AG04449 (cell line): ENCODE measurements at regions not wholly inside any gene's neighbourhood (a gene's known extent, or its start where the extent isn't known, plus 50 kb on each side); places are given as distances from the start of the nearest gene placed in this dataset.

ENCODE experiments used
- CTCF ChIA-PET: fragments of 350-600 bp; formaldehyde crosslinking; extraction: SDS; loops from one replicate; lab custom pipeline; 2021; ENCODE audit warnings: antibody characterized with exemption; lab: Yijun Ruan, JAX
- POLR2A ChIA-PET: fragments of 400-600, 350-600 bp; formaldehyde crosslinking; extraction: SDS; loops from one replicate; lab custom pipeline; 2020; ENCODE audit warnings: antibody characterized with exemption, inconsistent platforms; lab: Yijun Ruan, JAX
- DNase-seq: peaks from one replicate; pipeline ENCODE4 v3.0.0-alpha.2; 2010; ENCODE audit warnings: low read depth, low spot score
- H3K4me3 ChIP-seq: 2 replicates; pipeline ENCODE4 v1.5.1; 2011; ENCODE audit warnings: low read depth, mild to moderate bottlenecking, control low read depth, low read length
- TF ChIP-seq, protein P1 (sequence below): IDR thresholded peaks from one replicate; pipeline ENCODE4 v1.5.1; 2011; ENCODE audit warnings: mild to moderate bottlenecking, moderate library complexity, low read length, control low read depth, inconsistent platforms; ENCODE audit not compliant: insufficient read depth; ENCODE audit errors: missing control alignments

DNA sequence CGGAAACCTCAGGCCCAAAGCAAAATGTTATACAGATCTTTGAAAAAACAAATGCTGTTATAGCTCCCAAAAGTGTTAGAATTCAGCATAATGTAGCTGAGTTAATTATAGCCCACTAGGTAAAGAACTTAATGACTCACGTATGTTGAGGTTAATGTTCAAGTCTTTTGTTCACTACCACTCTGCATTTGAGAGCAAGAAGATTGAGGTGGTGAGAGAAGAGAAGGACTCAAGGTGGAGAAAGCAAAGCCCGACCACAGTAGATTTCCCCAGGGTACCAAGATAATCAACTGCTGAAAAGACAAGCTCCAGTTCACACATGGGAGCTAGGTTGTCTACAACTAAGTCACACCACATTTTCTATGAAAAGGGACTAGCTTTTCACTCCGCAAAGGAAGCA is 480.2 kb downstream of the DTHD1 start:
- DNase-seq = no peak
- POLR2A ChIA-PET = no interaction called here
- CTCF ChIA-PET = no interaction called here
- TF ChIP-seq, protein P1, sequence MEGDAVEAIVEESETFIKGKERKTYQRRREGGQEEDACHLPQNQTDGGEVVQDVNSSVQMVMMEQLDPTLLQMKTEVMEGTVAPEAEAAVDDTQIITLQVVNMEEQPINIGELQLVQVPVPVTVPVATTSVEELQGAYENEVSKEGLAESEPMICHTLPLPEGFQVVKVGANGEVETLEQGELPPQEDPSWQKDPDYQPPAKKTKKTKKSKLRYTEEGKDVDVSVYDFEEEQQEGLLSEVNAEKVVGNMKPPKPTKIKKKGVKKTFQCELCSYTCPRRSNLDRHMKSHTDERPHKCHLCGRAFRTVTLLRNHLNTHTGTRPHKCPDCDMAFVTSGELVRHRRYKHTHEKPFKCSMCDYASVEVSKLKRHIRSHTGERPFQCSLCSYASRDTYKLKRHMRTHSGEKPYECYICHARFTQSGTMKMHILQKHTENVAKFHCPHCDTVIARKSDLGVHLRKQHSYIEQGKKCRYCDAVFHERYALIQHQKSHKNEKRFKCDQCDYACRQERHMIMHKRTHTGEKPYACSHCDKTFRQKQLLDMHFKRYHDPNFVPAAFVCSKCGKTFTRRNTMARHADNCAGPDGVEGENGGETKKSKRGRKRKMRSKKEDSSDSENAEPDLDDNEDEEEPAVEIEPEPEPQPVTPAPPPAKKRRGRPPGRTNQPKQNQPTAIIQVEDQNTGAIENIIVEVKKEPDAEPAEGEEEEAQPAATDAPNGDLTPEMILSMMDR = no peak
- H3K4me3 ChIP-seq = no peak overlapping the region

DNA sequence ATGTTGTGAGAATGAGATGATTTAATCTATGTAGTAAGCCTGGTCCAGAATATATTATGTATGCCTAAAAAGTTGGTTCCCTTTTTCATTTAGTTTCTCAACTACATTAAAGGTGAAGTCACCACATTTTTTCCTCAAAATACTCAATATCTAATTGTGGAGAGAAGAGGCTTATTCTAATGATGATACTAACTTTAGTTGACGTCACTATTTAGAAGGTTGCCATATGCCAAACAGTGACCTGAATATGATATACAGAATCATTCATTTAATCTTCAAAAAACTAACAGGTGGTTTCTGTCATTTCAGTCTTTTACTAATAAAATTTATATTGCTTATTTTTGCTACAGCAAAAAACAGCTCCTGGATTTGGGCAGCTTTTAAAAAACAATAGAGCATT is 480.7 kb upstream of the NWD2 start:
- CTCF ChIA-PET = no interaction called here
- DNase-seq = no peak
- POLR2A ChIA-PET = no interaction called here
- TF ChIP-seq, protein P1 = no peak
- no peak overlapping the region for H3K4me3 ChIP-seq

DNA sequence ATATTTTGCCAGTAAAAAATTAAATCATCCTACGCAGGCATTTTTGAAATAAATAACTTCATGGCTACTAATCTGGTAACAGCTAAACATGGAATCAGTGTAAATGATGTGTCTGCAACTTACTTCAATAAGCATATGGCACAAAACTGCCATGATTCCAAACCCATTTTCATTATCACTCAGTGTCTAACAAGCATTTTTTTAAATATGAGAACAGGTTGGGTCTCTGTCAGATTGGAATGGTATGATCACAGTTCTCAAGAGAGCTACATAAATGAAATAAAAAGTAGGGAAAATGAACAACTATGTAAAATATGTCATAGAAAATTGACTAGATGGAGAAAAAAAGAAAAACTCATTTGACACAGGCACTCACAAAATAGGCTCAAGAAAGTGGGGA is 476.9 kb upstream of the NWD2 start:
- ChIA-PET POLR2A (no interaction called here), CTCF (no interaction called here)
- no peak for DNase-seq
- H3K4me3 ChIP-seq = no peak overlapping the region
- TF ChIP-seq, protein P1 = no peak

DNA sequence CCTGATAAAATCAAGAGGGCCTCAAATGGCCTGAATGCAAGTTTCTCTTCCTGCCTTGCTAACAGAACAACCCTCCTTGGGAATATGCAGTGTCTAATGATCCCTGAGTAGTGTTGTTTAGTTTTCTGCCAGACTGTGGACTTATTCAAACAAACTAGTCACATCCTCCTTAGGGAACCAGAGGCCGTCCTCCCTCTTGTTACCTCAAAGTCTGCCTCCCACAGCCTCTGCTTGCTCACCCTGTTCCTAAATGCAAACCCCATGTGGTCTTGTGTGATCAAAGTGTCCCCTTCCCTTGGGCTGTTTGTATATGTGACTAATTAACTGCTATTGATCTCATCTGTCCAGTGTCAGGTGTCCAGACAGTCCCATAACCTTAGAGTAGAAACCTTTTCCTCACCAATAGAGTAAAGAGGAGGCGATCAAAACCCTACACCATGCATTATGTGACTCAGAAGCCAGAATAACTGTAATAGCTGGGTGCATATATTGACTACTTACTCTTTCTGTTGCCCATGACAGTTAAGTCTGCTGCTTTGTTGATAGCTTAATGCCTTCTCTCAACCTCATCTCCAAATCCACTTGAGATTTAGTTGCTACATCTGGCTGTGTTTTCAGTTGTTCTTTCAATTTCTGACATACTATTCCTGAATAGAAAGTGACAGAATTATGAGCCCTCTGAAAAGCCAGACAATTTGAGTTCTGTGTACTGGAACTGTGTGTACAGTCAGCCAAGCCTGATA is 473.0 kb upstream of the NWD2 start:
- ChIA-PET POLR2A (no interaction called here), CTCF (no interaction called here)

DNA sequence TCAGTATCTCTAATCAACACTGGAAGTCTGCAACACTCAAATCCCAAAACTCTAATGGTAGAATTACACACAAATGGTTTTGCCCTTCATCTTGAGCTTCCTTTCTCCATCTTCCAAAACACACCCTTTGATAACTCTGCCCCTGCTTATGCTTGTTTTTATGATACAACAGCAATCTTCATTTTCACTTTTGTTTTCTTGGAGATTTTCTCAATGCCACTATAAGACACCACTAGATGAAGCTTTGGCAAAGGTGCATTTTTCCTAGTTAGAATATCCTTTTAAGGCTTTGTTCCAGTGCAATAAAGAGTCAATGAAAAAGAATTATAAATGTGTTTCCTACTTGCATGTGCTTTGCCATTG is 472.4 kb upstream of the NWD2 start:
- CTCF ChIA-PET = no interaction called here
- POLR2A ChIA-PET = no interaction called here
- no peak overlapping the region for H3K4me3 ChIP-seq
- TF ChIP-seq, protein P1 = no peak
- DNase-seq = no peak

More for the DNA sequence above, 473.0 kb upstream of the NWD2 start:
- DNase-seq = no peak
- no peak overlapping the region for H3K4me3 ChIP-seq
- TF ChIP-seq, protein P1 = no peak

DNA sequence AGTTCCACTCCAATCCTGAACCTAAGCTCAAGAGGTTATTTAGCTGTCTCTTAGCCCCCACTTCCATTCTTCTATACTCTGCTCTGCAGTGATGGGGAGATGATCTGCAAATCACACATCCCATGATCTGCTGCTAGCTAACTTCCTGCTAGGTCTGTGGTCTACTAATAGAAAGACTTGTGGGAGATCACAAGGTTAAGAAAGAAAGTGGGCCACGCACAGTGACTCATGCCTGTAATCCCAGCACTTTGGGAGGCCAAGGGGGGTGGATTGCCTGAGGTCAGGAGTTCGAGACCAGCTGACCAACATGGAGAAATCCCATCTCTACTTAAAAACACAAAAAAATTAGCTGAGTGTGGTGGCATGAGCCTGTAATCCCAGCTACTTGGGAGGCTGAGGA is 471.1 kb upstream of the NWD2 start:
- no peak overlapping the region for H3K4me3 ChIP-seq
- ChIA-PET POLR2A (no interaction called here), CTCF (no interaction called here)
- DNase-seq = no peak
- TF ChIP-seq, protein P1 = no peak
